K562 (cell line): ENCODE measurements at regions not wholly inside any gene's neighbourhood (a gene's known extent, or its start where the extent isn't known, plus 50 kb on each side); places are given as distances from the start of the nearest gene placed in this dataset.
"Not testable (repeated sequence)": the region's sequence is repeated elsewhere in the genome, so short reads cannot be mapped to it uniquely, and the experiment has no call there.

Experiments
- ATAC-seq: fragments of 200-7000 bp; cut with Tn5 transposase; 3 replicates; pipeline ENCODE4 v1.9.1; 2020; ENCODE audit warnings: moderate library complexity
- BruUV-seq: library from RNA; stranded (reverse); fragments of 400-500 nt; replicated peaks from 2 replicates; lab custom pipeline; 2021; lab: Mats Ljungman, UMichigan
- CTCF ChIA-PET: fragments of 300-600 bp; formaldehyde crosslinking; extraction: SDS; loops from one replicate; lab custom pipeline; 2021; ENCODE audit warnings: low intra/inter-chr PET ratio; lab: Yijun Ruan, JAX
- POLR2A ChIA-PET: fragments of 300-600, 350-650 bp; sonication (Branson Sonifier 250); formaldehyde crosslinking; extraction: SDS; loops from one replicate; lab custom pipeline; 2021; ENCODE audit warnings: antibody characterized with exemption, inconsistent platforms; lab: Yijun Ruan, JAX
- DNase-seq, 4 experiments: peaks; one replicate each; pipeline versions ENCODE4 v3.0.0 to v3.0.0-alpha.2; 2011 to 2018; ENCODE audit warnings: low spot score in 3 of 4, mixed read lengths in 3 of 4; ENCODE audit errors: extremely low read depth in 1 of 4
- FAIRE-seq: peaks from 2 replicates; lab custom pipeline; 2011; peaks lifted over from hg19 to GRCh38; lab: Jason Lieb, UNC
- H2AFZ ChIP-seq: 2 replicates; pipeline ENCODE4 v1.6.0; 2011; ENCODE audit warnings: low read depth, low read length, control low read depth, inconsistent platforms
- H3K27ac ChIP-seq: fragments of 200-600 bp; 3 replicates; pipeline ENCODE4 v1.8.0; 2011; ENCODE audit warnings: low read depth, mild to moderate bottlenecking, control low read depth, inconsistent platforms, low read length, moderate library complexity, mixed read lengths; ENCODE audit errors: extremely low read depth
- H3K27me3 ChIP-seq, 2 experiments: fragments of 300-600 bp in 1 of 2; 2 replicates in 1 of 2; 3 replicates in 1 of 2; pipeline versions ENCODE4 v1.6.0 to v1.8.0; 2011; ENCODE audit warnings: inconsistent platforms in 2 of 2, low read length in 2 of 2, mild to moderate bottlenecking in 1 of 2, mixed read lengths in 1 of 2, moderate library complexity in 1 of 2; ENCODE audit not compliant: control insufficient read depth in 2 of 2, insufficient read depth in 2 of 2
- H3K36me3 ChIP-seq: fragments of 300-600 bp; 3 replicates; pipeline ENCODE4 v1.8.0; 2011; ENCODE audit warnings: mild to moderate bottlenecking, low read length, inconsistent platforms; ENCODE audit not compliant: control insufficient read depth, insufficient read depth
- H3K4me1 ChIP-seq, 2 experiments: fragments of 200-600 bp in 1 of 2; replicated peaks in 1 of 2; 2 replicates in 1 of 2; 3 replicates in 1 of 2; pipeline versions ENCODE4 v1.5.1 to v1.8.0; 2011; ENCODE audit warnings: inconsistent platforms in 2 of 2, low read length in 2 of 2, mild to moderate bottlenecking in 1 of 2, mixed read lengths in 1 of 2, moderate library complexity in 1 of 2; ENCODE audit not compliant: control insufficient read depth in 2 of 2, insufficient read depth in 2 of 2
- H3K4me2 ChIP-seq: 2 replicates; pipeline ENCODE4 v1.6.1; 2011; ENCODE audit warnings: low read length, control low read depth, inconsistent platforms, mixed read lengths; ENCODE audit not compliant: insufficient read depth
- H3K4me3 ChIP-seq: fragments of 200-600 bp; sonication (generic), shearing (Covaris generic); 2 replicates; pipeline ENCODE4 v1.5.1; 2016; ENCODE audit warnings: control low read depth, inconsistent platforms
- H3K79me2 ChIP-seq: fragments of 200-600 bp; 3 replicates; pipeline ENCODE4 v1.8.0; 2011; ENCODE audit warnings: low read length, inconsistent platforms; ENCODE audit not compliant: control insufficient read depth, insufficient read depth
- H3K9ac ChIP-seq, 2 experiments: 2 replicates each; pipeline versions ENCODE4 v1.6.0 to v1.6.1; 2011; ENCODE audit warnings: low read depth in 2 of 2, low read length in 2 of 2, control low read depth in 1 of 2, inconsistent platforms in 1 of 2, mild to moderate bottlenecking in 1 of 2, mixed read lengths in 1 of 2; ENCODE audit not compliant: insufficient read depth in 1 of 2
- H3K9me1 ChIP-seq: one replicate; pipeline ENCODE4 v1.6.0; 2011; ENCODE audit warnings: inconsistent platforms, mild to moderate bottlenecking, low read length, moderate library complexity; ENCODE audit not compliant: control insufficient read depth, insufficient read depth
- H3K9me3 ChIP-seq: replicated peaks from 2 replicates; pipeline ENCODE4 v1.5.1; 2011; ENCODE audit warnings: low read depth, low read length, inconsistent platforms; ENCODE audit not compliant: control insufficient read depth, insufficient read depth
- H4K20me1 ChIP-seq: replicated peaks from 2 replicates; pipeline ENCODE4 v1.6.1; 2011; ENCODE audit warnings: low read length, inconsistent platforms, mixed read lengths; ENCODE audit not compliant: control insufficient read depth, insufficient read depth
- WGBS: fragments of 100-300 bp; shearing (Covaris generic); methylation state at CpG from one replicate; pipeline ENCODE4 v1.1.6; 2016; ENCODE audit warnings: low coverage, mixed read lengths; ENCODE audit not compliant: insufficient coverage; ENCODE audit errors: missing lambda C conversion rate; 5-methylcytosine and 5-hydroxymethylcytosine counted together
- in situ Hi-C: fragments of 300-500 bp; cut with MboI; formaldehyde crosslinking; loops from 4 replicates; pipeline ENCODE4 v1.15.0; 2018; ENCODE audit warnings: inconsistent platforms, mixed read lengths
- intact Hi-C: fragments of 100-400 bp; cut with micrococcal nuclease; formaldehyde crosslinking; loops from 2 replicates; pipeline ENCODE4 v1.14.2; 2022
- TF ChIP-seq, protein P1 (sequence below): fragments of 450-650 bp; IDR thresholded peaks from 2 replicates; pipeline ENCODE4 v1.6.1; 2016; ENCODE audit warnings: low read depth

DNA sequence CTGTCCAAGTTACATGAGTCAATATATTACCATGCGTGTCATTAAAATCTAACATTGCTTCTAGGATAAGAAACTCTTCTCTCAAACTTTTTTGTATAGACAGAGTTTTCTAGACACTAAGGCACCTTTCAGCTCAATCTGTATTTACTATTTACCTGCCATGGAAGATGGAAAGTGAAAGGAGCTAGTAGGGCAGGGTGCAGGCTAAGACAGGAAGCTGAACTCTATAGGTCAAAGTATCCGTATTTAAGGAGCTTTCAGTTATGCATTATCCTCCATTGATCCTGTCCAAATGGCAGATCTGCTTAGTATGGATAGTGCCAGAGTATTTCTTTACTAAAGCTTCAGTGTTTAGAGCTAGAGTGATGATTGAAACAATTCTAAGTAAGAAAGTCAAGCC is 612.8 kb downstream of the IPMK start (continued):
- TF ChIP-seq, protein P1, sequence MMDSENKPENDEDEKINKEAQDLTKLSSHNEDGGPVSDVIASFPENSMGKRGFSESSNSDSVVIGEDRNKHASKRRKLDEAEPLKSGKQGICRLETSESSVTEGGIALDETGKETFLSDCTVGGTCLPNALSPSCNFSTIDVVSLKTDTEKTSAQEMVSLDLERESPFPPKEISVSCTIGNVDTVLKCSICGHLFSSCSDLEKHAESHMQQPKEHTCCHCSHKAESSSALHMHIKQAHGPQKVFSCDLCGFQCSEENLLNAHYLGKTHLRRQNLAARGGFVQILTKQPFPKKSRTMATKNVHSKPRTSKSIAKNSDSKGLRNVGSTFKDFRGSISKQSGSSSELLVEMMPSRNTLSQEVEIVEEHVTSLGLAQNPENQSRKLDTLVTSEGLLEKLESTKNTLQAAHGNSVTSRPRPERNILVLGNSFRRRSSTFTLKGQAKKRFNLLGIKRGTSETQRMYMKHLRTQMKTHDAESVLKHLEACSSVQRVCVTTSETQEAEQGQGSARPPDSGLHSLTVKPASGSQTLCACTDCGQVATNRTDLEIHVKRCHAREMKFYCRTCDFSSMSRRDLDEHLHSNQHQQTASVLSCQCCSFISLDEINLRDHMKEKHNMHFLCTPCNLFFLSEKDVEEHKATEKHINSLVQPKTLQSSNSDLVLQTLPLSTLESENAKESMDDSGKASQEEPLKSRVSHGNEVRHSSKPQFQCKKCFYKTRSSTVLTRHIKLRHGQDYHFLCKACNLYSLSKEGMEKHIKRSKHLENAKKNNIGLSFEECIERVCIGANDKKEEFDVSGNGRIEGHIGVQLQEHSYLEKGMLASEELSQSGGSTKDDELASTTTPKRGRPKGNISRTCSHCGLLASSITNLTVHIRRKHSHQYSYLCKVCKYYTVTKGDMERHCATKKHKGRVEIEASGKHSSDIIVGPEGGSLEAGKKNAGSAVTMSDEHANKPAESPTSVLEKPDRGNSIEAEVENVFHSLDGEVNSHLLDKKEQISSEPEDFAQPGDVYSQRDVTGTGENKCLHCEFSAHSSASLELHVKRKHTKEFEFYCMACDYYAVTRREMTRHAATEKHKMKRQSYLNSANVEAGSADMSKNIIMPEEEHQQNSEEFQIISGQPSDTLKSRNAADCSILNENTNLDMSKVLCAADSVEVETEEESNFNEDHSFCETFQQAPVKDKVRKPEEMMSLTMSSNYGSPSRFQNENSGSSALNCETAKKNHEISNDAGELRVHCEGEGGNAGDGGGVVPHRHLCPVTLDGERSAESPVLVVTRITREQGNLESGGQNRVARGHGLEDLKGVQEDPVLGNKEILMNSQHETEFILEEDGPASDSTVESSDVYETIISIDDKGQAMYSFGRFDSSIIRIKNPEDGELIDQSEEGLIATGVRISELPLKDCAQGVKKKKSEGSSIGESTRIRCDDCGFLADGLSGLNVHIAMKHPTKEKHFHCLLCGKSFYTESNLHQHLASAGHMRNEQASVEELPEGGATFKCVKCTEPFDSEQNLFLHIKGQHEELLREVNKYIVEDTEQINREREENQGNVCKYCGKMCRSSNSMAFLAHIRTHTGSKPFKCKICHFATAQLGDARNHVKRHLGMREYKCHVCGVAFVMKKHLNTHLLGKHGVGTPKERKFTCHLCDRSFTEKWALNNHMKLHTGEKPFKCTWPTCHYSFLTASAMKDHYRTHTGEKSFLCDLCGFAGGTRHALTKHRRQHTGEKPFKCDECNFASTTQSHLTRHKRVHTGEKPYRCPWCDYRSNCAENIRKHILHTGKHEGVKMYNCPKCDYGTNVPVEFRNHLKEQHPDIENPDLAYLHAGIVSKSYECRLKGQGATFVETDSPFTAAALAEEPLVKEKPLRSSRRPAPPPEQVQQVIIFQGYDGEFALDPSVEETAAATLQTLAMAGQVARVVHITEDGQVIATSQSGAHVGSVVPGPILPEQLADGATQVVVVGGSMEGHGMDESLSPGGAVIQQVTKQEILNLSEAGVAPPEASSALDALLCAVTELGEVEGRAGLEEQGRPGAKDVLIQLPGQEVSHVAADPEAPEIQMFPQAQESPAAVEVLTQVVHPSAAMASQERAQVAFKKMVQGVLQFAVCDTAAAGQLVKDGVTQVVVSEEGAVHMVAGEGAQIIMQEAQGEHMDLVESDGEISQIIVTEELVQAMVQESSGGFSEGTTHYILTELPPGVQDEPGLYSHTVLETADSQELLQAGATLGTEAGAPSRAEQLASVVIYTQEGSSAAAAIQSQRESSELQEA = no peak

DNA sequence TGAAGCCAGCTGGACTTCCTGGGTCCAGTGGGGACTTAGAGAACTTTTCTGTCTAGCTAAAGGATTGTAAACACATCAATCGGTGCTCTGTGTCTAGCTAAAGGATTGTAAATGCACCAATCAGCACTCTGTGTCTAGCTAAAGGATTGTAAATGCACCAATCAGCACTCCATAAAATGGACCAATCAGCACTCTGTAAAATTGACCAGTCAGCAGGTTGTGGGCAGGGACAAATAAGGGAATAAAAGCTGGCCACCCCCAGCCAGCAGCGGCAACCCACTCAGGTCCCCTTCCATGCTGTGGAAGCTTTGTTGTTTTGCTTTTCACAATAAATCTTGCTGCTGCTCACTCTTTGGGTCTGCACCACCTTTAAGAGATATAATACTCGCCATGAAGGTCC is 622.6 kb downstream of the IPMK start:
- BruUV-seq, H3K27me3 ChIP-seq, H3K9ac ChIP-seq, CTCF ChIA-PET, in situ Hi-C loops, H2AFZ ChIP-seq, H3K9me1 ChIP-seq, ATAC-seq, FAIRE-seq, H3K9me3 ChIP-seq, POLR2A ChIA-PET, H4K20me1 ChIP-seq, H3K4me3 ChIP-seq, H3K79me2 ChIP-seq, intact Hi-C loops, H3K4me1 ChIP-seq, H3K36me3 ChIP-seq, H3K4me2 ChIP-seq, H3K27ac ChIP-seq, DNase-seq: not testable (repeated sequence)
- 2% methylated on average over 3 of the region's 3 CpGs for WGBS
